ENCODE measurements at regions not wholly inside any gene's neighbourhood (a gene's known extent, or its start where the extent isn't known, plus 50 kb on each side); places are given as distances from the start of the nearest gene placed in this dataset.

GRCh38 chr17:13721705-13722104, 120.0 kb upstream of the HS3ST3A1 start:
- DNase-seq (ENCODE audit: low read depth in 2 of 2), result no peak
- no peak overlapping the region for H3K4me3 ChIP-seq (replicated peaks in 1 of 2; ENCODE audit: low read depth in 2 of 2, low read length in 2 of 2)
- TF ChIP-seq, protein P1, sequence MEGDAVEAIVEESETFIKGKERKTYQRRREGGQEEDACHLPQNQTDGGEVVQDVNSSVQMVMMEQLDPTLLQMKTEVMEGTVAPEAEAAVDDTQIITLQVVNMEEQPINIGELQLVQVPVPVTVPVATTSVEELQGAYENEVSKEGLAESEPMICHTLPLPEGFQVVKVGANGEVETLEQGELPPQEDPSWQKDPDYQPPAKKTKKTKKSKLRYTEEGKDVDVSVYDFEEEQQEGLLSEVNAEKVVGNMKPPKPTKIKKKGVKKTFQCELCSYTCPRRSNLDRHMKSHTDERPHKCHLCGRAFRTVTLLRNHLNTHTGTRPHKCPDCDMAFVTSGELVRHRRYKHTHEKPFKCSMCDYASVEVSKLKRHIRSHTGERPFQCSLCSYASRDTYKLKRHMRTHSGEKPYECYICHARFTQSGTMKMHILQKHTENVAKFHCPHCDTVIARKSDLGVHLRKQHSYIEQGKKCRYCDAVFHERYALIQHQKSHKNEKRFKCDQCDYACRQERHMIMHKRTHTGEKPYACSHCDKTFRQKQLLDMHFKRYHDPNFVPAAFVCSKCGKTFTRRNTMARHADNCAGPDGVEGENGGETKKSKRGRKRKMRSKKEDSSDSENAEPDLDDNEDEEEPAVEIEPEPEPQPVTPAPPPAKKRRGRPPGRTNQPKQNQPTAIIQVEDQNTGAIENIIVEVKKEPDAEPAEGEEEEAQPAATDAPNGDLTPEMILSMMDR (IDR thresholded peaks at IDR 0.05; ENCODE audit: low read depth, low read length), result no peak

DNA sequence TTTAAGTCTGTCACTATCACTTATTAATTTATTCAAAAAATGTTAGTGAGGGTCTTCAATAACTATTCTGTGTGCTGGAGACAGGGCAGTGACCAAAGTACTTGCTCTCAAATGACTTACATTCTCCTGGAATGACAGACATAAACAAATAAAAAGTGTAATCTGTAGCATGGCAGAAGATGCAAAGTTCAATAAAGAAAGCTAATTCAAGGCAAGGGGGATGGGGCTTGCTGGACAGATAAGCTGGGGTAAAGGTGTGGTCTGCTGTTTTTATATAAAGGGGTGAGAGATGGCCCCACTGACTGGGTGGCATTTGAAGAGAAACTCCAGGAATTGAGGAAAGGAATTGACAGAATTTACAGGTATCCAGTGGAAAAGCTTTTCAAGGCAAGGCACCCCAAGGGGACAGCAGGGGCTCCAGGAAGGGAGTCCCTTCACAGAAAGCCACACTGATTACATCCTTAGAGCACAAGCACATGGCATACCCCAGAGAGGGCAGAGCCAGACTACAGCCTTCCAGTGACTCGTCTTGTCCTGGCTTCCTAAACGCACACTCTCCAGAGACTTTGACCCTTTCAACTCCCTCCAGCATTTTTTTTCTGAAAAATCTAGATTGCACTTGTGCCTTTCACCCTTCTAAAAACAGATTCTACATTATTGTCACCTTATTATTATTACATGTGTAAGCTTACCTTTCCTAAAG, 123.7 kb upstream of the HS3ST3A1 start:
- peak; percentile 55 to 71 for DNase-seq (ENCODE audit: low read depth in 2 of 2)
- TF ChIP-seq, protein P1 (IDR thresholded peaks at IDR 0.05; ENCODE audit: low read depth, low read length), result no peak
- H3K4me3 ChIP-seq (replicated peaks in 1 of 2; ENCODE audit: low read depth in 2 of 2, low read length in 2 of 2), result no peak overlapping the region

- H3K4me3 ChIP-seq (replicated peaks in 1 of 2; ENCODE audit: low read depth in 2 of 2, low read length in 2 of 2), result no peak overlapping the region
- TF ChIP-seq, protein P1 (IDR thresholded peaks at IDR 0.05; ENCODE audit: low read depth, low read length), result no peak
- peak; percentile 67 to 86 for DNase-seq (ENCODE audit: low read depth in 2 of 2)
Observed at GRCh38 chr17:13727441-13728171, 125.9 kb upstream of the HS3ST3A1 start.

GRCh38 chr17:13728781-13729180, 127.1 kb upstream of the HS3ST3A1 start:
- TF ChIP-seq, protein P1 (IDR thresholded peaks at IDR 0.05; ENCODE audit: low read depth, low read length), result no peak
- peak in 1 of 2 donors; percentile 60 for DNase-seq (ENCODE audit: low read depth in 2 of 2)
- H3K4me3 ChIP-seq (replicated peaks in 1 of 2; ENCODE audit: low read depth in 2 of 2, low read length in 2 of 2), result no peak overlapping the region

- H3K4me3 ChIP-seq (replicated peaks in 1 of 2; ENCODE audit: low read depth in 2 of 2, low read length in 2 of 2), result no peak overlapping the region
- no peak for DNase-seq (ENCODE audit: low read depth in 2 of 2)
- TF ChIP-seq, protein P1 (IDR thresholded peaks at IDR 0.05; ENCODE audit: low read depth, low read length), result no peak
Observed at GRCh38 chr17:13729466-13730134, 127.9 kb upstream of the HS3ST3A1 start.

- no peak for DNase-seq (ENCODE audit: low read depth in 2 of 2)
- TF ChIP-seq, protein P1 (IDR thresholded peaks at IDR 0.05; ENCODE audit: low read depth, low read length), result no peak
- no peak overlapping the region for H3K4me3 ChIP-seq (replicated peaks in 1 of 2; ENCODE audit: low read depth in 2 of 2, low read length in 2 of 2)
Observed at GRCh38 chr17:13734880-13735279, 133.2 kb upstream of the HS3ST3A1 start.

All from cardiac fibroblast (primary cell).